WI38 (cell line): ENCODE measurements at regions not wholly inside any gene's neighbourhood (a gene's known extent, or its start where the extent isn't known, plus 50 kb on each side); places are given as distances from the start of the nearest gene placed in this dataset.

Experiments
- H3K4me3 ChIP-seq: 2 replicates; pipeline ENCODE4 v1.5.1; 2011; ENCODE audit warnings: low read depth, mild to moderate bottlenecking, control low read depth, low read length
- TF ChIP-seq, protein P1 (sequence below): IDR thresholded peaks from 2 replicates; pipeline ENCODE4 v1.5.1; 2012; ENCODE audit warnings: low read depth, mild to moderate bottlenecking, control low read depth, low read length

DNA sequence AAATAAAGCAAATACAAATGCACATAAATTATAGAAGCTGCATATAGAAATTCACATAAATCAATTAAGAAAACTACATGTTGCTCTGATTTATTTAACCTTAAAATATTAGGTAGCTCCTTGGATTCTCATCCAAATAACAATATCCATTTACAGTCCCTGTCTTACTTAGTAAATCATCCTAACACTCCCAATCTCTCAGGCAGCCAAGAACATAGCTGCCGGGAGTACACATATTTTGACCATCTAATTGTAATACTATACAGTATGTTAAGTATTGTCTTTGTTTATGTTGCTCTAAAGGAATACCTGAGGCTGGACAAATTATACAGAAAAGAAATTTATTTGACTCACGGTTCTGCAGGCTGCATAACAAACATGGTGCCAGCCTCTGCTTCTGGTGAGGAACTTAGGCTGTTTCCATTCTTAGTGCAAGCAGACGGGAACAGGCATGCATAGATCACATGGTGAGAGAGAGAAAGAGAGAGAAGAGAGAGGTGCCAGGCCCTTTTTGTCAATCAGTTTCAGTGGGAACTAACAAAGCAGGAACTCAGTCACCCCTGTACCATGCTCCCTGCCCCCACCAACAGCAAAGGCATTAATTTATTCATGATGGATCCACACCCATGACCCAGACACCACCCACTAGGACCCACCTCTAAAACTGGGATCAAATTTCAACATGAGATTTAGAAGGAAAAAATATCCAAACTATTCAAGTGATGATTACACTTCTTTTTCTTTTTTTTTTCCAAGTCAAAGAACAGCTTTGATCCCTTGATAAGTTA is 614.8 kb upstream of the TECRL start:
- TF ChIP-seq, protein P1, sequence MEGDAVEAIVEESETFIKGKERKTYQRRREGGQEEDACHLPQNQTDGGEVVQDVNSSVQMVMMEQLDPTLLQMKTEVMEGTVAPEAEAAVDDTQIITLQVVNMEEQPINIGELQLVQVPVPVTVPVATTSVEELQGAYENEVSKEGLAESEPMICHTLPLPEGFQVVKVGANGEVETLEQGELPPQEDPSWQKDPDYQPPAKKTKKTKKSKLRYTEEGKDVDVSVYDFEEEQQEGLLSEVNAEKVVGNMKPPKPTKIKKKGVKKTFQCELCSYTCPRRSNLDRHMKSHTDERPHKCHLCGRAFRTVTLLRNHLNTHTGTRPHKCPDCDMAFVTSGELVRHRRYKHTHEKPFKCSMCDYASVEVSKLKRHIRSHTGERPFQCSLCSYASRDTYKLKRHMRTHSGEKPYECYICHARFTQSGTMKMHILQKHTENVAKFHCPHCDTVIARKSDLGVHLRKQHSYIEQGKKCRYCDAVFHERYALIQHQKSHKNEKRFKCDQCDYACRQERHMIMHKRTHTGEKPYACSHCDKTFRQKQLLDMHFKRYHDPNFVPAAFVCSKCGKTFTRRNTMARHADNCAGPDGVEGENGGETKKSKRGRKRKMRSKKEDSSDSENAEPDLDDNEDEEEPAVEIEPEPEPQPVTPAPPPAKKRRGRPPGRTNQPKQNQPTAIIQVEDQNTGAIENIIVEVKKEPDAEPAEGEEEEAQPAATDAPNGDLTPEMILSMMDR: no peak
- H3K4me3 ChIP-seq: no peak overlapping the region

DNA sequence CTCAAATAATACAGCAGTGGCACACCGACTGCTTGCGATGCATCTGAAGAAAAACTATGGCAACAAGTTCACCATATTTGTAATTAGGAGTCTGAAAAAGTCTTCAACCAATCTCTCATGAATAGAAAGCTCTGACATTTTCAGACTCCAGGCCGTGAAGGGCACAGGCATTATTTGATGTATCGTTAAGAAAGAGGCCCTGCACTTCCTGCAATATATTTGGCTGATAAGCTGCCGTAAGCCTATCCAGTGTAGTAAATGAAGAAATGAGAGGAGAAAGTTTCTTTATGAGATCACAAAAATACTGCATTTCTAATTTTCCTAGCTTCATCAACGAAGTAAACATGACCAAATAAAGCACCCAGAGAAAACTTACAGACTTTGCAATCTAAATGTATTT is 613.8 kb upstream of the TECRL start:
- H3K4me3 ChIP-seq: no peak overlapping the region
- TF ChIP-seq, protein P1: no peak

DNA sequence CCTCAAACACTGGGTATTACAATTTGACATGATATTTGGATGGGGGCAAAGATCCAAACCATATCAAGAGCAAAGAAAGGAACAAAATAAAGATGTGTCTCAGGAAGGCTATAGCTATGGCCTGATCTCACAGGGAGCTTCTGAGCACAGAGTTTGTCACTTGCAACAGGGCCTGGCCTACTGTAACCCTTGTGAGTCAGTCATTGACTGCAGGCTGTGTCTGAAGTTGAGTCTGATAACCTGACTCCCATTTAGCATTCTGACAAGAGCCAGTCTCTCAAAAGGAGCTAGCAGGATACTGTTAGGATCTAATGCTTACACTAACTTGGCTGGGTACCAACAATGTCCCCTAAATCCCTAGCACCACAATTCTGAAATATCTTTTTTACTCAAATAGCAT is 612.5 kb upstream of the TECRL start:
- TF ChIP-seq, protein P1: no peak
- no peak overlapping the region for H3K4me3 ChIP-seq

DNA sequence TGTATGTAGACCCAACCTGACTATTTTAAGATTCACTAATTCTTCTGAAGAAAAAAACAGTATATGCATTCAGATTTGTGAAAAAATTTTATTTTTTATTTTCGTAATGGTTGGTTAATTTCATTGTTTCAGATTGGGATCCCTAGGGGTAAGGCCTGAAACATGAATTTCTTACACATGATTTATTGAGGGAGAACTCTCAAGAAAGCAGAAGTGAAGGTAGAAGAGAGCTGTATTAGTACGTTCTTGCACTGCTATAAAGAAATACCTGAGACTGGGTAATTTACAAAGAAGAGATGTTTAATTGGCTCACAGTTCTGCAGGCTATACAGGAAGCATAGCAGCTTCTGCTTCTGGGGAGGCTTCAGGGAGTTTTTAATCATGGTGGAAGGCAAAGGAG is 611.9 kb upstream of the TECRL start:
- no peak overlapping the region for H3K4me3 ChIP-seq
- TF ChIP-seq, protein P1: no peak

DNA sequence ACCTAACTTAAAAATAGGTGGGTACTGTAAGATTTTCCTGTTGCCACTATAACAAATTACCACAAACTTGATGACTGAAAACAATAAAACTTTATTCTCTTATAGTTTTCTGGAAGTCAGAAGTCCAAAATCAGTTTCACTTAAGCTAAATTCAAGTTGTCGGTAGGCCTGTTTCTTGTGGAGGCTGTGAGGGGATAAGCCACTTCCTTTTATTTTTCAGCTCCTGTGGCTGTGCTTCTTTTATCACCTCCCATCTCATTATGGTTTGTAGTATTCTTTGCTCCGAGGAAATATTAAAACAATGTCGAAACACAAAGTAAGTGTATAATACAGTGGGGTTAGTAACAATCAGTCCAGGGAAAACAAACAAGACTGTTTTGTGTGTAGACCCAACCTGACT is 610.5 kb upstream of the TECRL start:
- TF ChIP-seq, protein P1: no peak
- H3K4me3 ChIP-seq: no peak overlapping the region

DNA sequence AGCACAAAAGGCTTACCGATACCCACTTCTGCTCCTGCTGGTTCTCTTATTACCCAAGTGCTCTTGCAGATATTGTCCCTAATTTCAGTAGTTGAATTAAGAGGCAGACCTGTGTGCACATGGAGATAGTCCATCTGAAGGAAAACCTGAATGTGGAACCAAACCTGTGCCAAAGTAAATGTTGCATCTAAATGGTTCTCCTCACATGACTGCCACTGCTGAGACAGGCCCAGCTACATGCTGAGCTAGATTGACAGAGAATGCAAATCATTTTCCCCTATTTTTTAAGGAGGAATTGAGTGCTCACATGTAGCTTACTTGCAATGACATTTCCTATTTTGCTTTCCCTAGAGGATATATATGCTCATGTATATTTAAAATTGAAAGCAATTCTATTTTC is 609.1 kb upstream of the TECRL start:
- no peak overlapping the region for H3K4me3 ChIP-seq
- TF ChIP-seq, protein P1: no peak

DNA sequence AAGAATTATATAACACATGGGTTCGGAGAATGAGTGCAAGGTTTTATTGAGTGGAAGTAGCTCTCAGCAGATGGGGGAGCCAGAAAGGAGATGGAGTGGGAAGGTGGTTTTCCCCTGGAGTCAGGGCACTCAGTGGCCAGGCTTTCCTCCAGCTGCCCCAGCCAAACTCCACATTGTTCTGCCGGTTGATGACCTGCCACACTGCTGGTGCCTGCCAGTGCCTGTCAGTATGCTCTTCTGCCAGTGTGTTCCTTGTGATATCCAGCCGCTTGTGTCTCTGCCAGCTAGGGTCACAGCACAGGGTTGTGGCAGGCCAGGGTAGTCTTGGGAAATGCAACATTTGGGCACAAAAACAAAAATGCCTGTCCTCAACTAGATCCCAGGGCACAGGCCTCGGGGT is 604.8 kb upstream of the TECRL start:
- TF ChIP-seq, protein P1: no peak
- H3K4me3 ChIP-seq: no peak overlapping the region
